ENCODE measurements at regions not wholly inside any gene's neighbourhood (a gene's known extent, or its start where the extent isn't known, plus 50 kb on each side); places are given as distances from the start of the nearest gene placed in this dataset.

- CTCF ChIA-PET: no interaction called here
- peaks cover 0 to under 1% (median 0%) of the 10 kb centered on the region in 11 donors for H3K9me3 Mint-ChIP-seq
- no peaks in the 10 kb centered on the region for H3K27me3 ChIP-seq (ENCODE audit: control insufficient read depth in 2 of 2, insufficient read depth in 2 of 2, low read length in 2 of 2)
- DNase-seq: no peak
- no peak for ATAC-seq
- no peaks in the 10 kb centered on the region for H3K36me3 ChIP-seq (ENCODE audit: control insufficient read depth in 2 of 3, insufficient read depth in 3 of 3, low read length in 3 of 3)
- H3K4me3 Mint-ChIP-seq: no peak overlapping the region
- no peaks in the 10 kb centered on the region for H3K4me1 ChIP-seq (ENCODE audit: control insufficient read depth in 2 of 2, insufficient read depth in 2 of 2, low read length in 2 of 2)
- H3K4me1 Mint-ChIP-seq: peaks cover 0 to 4% (median 2%) of the 10 kb centered on the region in 7 donors
- no peaks in the 10 kb centered on the region for H3K9me3 ChIP-seq (ENCODE audit: control insufficient read depth in 2 of 3, low read length in 3 of 3)
- no peak overlapping the region for H3K4me3 ChIP-seq (ENCODE audit: low read length)
- peaks cover 0 to 16% (median 5%) of the 10 kb centered on the region in 5 donors for H3K27me3 Mint-ChIP-seq
- no peaks in the 10 kb centered on the region for H3K36me3 Mint-ChIP-seq
- POLR2A ChIA-PET: no interaction called here
- H3K27ac ChIP-seq (ENCODE audit: low read depth, low read length): no peak overlapping the region
- H3K27ac Mint-ChIP-seq: no peak overlapping the region
- intact Hi-C loops (cut with micrococcal nuclease): no loop called here
Observed at GRCh38 chr10:132135053-132135872, 51.5 kb upstream of the DPYSL4 start.

GRCh38 chr10:132136097-132136521 lies 50.6 kb upstream of the DPYSL4 start:
- no peak overlapping the region for H3K27ac Mint-ChIP-seq
- intact Hi-C loops (cut with micrococcal nuclease): loop anchor here in 1 of 2 donors (2.0 kb wide), 1 partner anchor 73 kb away; no protein-coding TSS in a partner anchor
- no peak for DNase-seq
- Histone ChIP-seq H3K27me3 (ENCODE audit: control insufficient read depth in 2 of 2, insufficient read depth in 2 of 2, low read length in 2 of 2) (no peaks in the 10 kb centered on the region), H3K4me1 (ENCODE audit: control insufficient read depth in 2 of 2, insufficient read depth in 2 of 2, low read length in 2 of 2) (no peaks in the 10 kb centered on the region), H3K4me3 (ENCODE audit: low read length) (no peak overlapping the region), H3K36me3 (ENCODE audit: control insufficient read depth in 2 of 3, insufficient read depth in 3 of 3, low read length in 3 of 3) (no peaks in the 10 kb centered on the region), H3K9me3 (ENCODE audit: control insufficient read depth in 2 of 3, low read length in 3 of 3) (no peaks in the 10 kb centered on the region), H3K27ac (ENCODE audit: low read depth, low read length) (no peak overlapping the region)
- H3K4me3 Mint-ChIP-seq: no peak overlapping the region
- no peak for ATAC-seq
- H3K9me3 Mint-ChIP-seq: no peaks in the 10 kb centered on the region
- peaks cover 0 to 15% (median 5%) of the 10 kb centered on the region in 5 donors for H3K27me3 Mint-ChIP-seq
- POLR2A ChIA-PET: no interaction called here
- H3K36me3 Mint-ChIP-seq: no peaks in the 10 kb centered on the region
- CTCF ChIA-PET: no interaction called here
- peaks cover 0 to 4% (median 2%) of the 10 kb centered on the region in 7 donors for H3K4me1 Mint-ChIP-seq

- intact Hi-C loops (cut with micrococcal nuclease): loop anchor here in 1 of 2 donors (2.0 kb wide), 1 partner anchor 72 kb away; no protein-coding TSS in a partner anchor
Observed at GRCh38 chr10:132136689-132137088, 50.1 kb upstream of the DPYSL4 start.

More at GRCh38 chr10:132136689-132137088, 50.1 kb upstream of the DPYSL4 start:
- CTCF ChIA-PET: no interaction called here
- Mint-ChIP-seq H3K4me3 (no peak overlapping the region), H3K4me1 (peaks cover 0 to 4% (median 2%) of the 10 kb centered on the region in 7 donors), H3K36me3 (no peaks in the 10 kb centered on the region), H3K27me3 (peaks cover 0 to 10% (median 5%) of the 10 kb centered on the region in 5 donors), H3K9me3 (no peaks in the 10 kb centered on the region), H3K27ac (no peak overlapping the region)
- POLR2A ChIA-PET: no interaction called here
- Histone ChIP-seq H3K36me3 (ENCODE audit: control insufficient read depth in 2 of 3, insufficient read depth in 3 of 3, low read length in 3 of 3) (no peaks in the 10 kb centered on the region), H3K27ac (ENCODE audit: low read depth, low read length) (no peak overlapping the region), H3K9me3 (ENCODE audit: control insufficient read depth in 2 of 3, low read length in 3 of 3) (no peaks in the 10 kb centered on the region), H3K4me1 (ENCODE audit: control insufficient read depth in 2 of 2, insufficient read depth in 2 of 2, low read length in 2 of 2) (no peaks in the 10 kb centered on the region), H3K27me3 (ENCODE audit: control insufficient read depth in 2 of 2, insufficient read depth in 2 of 2, low read length in 2 of 2) (no peaks in the 10 kb centered on the region), H3K4me3 (ENCODE audit: low read length) (no peak overlapping the region)
- ATAC-seq (no peak), DNase-seq (no peak)
